HFFc6 (cell line): ENCODE measurements at regions not wholly inside any gene's neighbourhood (a gene's known extent, or its start where the extent isn't known, plus 50 kb on each side); places are given as distances from the start of the nearest gene placed in this dataset.
"Not testable (repeated sequence)": the region's sequence is repeated elsewhere in the genome, so short reads cannot be mapped to it uniquely, and the experiment has no call there.

ENCODE experiments used
- DNase-seq: peaks from one replicate; pipeline ENCODE4 v3.0.0-alpha.2; 2018
- H3K27ac Mint-ChIP-seq: 2 replicates; pipeline ENCODE4 v1.8.0; 2020; ENCODE audit warnings: mild to moderate bottlenecking, mixed read lengths
- H3K27me3 Mint-ChIP-seq: 2 replicates; pipeline ENCODE4 v1.8.0; 2021; ENCODE audit warnings: mild to moderate bottlenecking, moderate library complexity, mixed read lengths; ENCODE audit not compliant: insufficient read depth
- H3K36me3 Mint-ChIP-seq: 2 replicates; pipeline ENCODE4 v1.8.0; 2021; ENCODE audit warnings: low read depth, mixed read lengths
- H3K4me1 Mint-ChIP-seq: 2 replicates; pipeline ENCODE4 v1.8.0; 2020; ENCODE audit warnings: low read depth, mixed read lengths
- H3K4me3 Mint-ChIP-seq: 2 replicates; pipeline ENCODE4 v1.8.0; 2020; ENCODE audit warnings: mild to moderate bottlenecking, moderate library complexity, mixed read lengths
- H3K9me3 Mint-ChIP-seq: 2 replicates; pipeline ENCODE4 v1.8.0; 2020; ENCODE audit warnings: mild to moderate bottlenecking, mixed read lengths
- CTCF ChIP-seq: fragments of 200-600 bp; sonication (generic); IDR thresholded peaks from 2 replicates; pipeline ENCODE4 v1.5.0; 2021; ENCODE audit warnings: antibody characterized with exemption, mild to moderate bottlenecking

GRCh38 chr11:42816471-42816870, 495.3 kb upstream of the API5 start:
- no peaks in the 10 kb centered on the region for H3K36me3 Mint-ChIP-seq
- H3K4me3 Mint-ChIP-seq: no peak overlapping the region
- H3K9me3 Mint-ChIP-seq: peaks cover 20% of the 10 kb centered on the region
- no peak overlapping the region for H3K27ac Mint-ChIP-seq
- TF ChIP-seq CTCF: no peak
- DNase-seq: no peak
- no peaks in the 10 kb centered on the region for H3K4me1 Mint-ChIP-seq
- H3K27me3 Mint-ChIP-seq: peaks cover 1% of the 10 kb centered on the region; the same call in 1 of the 2 replicates

GRCh38 chr11:42819126-42819525, 492.7 kb upstream of the API5 start:
- DNase-seq: no peak
- no peak for TF ChIP-seq CTCF
- Mint-ChIP-seq H3K27me3 (peaks cover 1% of the 10 kb centered on the region; the same call in 1 of the 2 replicates), H3K27ac (no peak overlapping the region), H3K9me3 (peaks cover 16% of the 10 kb centered on the region), H3K4me1 (no peaks in the 10 kb centered on the region), H3K4me3 (no peak overlapping the region), H3K36me3 (no peaks in the 10 kb centered on the region)

- DNase-seq, H3K4me1 Mint-ChIP-seq: not testable (repeated sequence)
Measured at GRCh38 chr11:42822188-42822587, 489.6 kb upstream of the API5 start.

GRCh38 chr11:42823546-42823945, 488.2 kb upstream of the API5 start:
- Mint-ChIP-seq H3K4me3 (no peak overlapping the region), H3K9me3 (peaks cover 24% of the 10 kb centered on the region), H3K27ac (no peak overlapping the region), H3K36me3 (no peaks in the 10 kb centered on the region), H3K4me1 (no peaks in the 10 kb centered on the region), H3K27me3 (peaks cover 1% of the 10 kb centered on the region)
- TF ChIP-seq CTCF: no peak
- DNase-seq: no peak

More at GRCh38 chr11:42822188-42822587, 489.6 kb upstream of the API5 start:
- H3K9me3 Mint-ChIP-seq: peaks cover 20% of the 10 kb centered on the region
- H3K4me3 Mint-ChIP-seq, H3K27me3 Mint-ChIP-seq, H3K36me3 Mint-ChIP-seq, H3K27ac Mint-ChIP-seq: not testable (repeated sequence)

- no peak for DNase-seq
- Mint-ChIP-seq H3K36me3 (no peaks in the 10 kb centered on the region), H3K4me1 (no peaks in the 10 kb centered on the region), H3K4me3 (no peak overlapping the region), H3K27me3 (peaks cover 1% of the 10 kb centered on the region), H3K9me3 (peaks cover 28% of the 10 kb centered on the region), H3K27ac (no peak overlapping the region)
- no peak for TF ChIP-seq CTCF
Measured at GRCh38 chr11:42824067-42824466, 487.7 kb upstream of the API5 start.

- Mint-ChIP-seq H3K4me3 (no peak overlapping the region), H3K27ac (no peak overlapping the region), H3K9me3 (peaks cover 22% of the 10 kb centered on the region), H3K4me1 (no peaks in the 10 kb centered on the region), H3K27me3 (no peaks in the 10 kb centered on the region; the same call in 1 of the 2 replicates), H3K36me3 (no peaks in the 10 kb centered on the region)
- no peak for DNase-seq
- no peak for TF ChIP-seq CTCF
Measured at GRCh38 chr11:42825598-42825997, 486.2 kb upstream of the API5 start.
